ENCODE measurements at regions not wholly inside any gene's neighbourhood (a gene's known extent, or its start where the extent isn't known, plus 50 kb on each side); places are given as distances from the start of the nearest gene placed in this dataset.

GRCh38 chr22:47279746-47280145, 517.3 kb downstream of the TBC1D22A start:
- TF ChIP-seq CTCF (IDR thresholded peaks at IDR 0.05; ENCODE audit: low read length) (no peak), EZH2 (optimal IDR thresholded peaks at IDR 0.05; ENCODE audit: low read depth, low read length) (no peak)

Data from MM.1S (cell line).